Spinal cord (tissue), 9 donors: ENCODE measurements at regions not wholly inside any gene's neighbourhood (a gene's known extent, or its start where the extent isn't known, plus 50 kb on each side); places are given as distances from the start of the nearest gene placed in this dataset.
A peak's percentile ranks its signal among the peaks of the same experiment; 100 is the strongest.

Experiments used
- DNase-seq, 6 donors: peaks; one replicate each; pipeline versions ENCODE4 v3.0.0 to v3.0.0-alpha.2; 2013 to 2015; ENCODE audit warnings: low spot score in 6 of 6, low read depth in 4 of 6
- H3K27ac ChIP-seq: one replicate; pipeline ENCODE4 v1.5.1; 2013; ENCODE audit warnings: low read depth, low read length, control low read depth
- H3K27me3 ChIP-seq: one replicate; pipeline ENCODE4 v1.6.1; 2013; ENCODE audit warnings: low read length; ENCODE audit not compliant: control insufficient read depth, insufficient read depth
- H3K36me3 ChIP-seq: one replicate; pipeline ENCODE4 v1.6.1; 2013; ENCODE audit warnings: low read length; ENCODE audit not compliant: control insufficient read depth, insufficient read depth
- H3K4me1 ChIP-seq: one replicate; pipeline ENCODE4 v1.6.1; 2013; ENCODE audit warnings: low read length; ENCODE audit not compliant: control insufficient read depth, insufficient read depth
- H3K4me3 ChIP-seq: one replicate; pipeline ENCODE4 v1.5.1; 2013; ENCODE audit warnings: low read depth, low read length, control low read depth
- H3K9me3 ChIP-seq: one replicate; pipeline ENCODE4 v1.6.1; 2013; ENCODE audit warnings: low read length; ENCODE audit not compliant: control insufficient read depth, insufficient read depth
- WGBS: methylation state at CpG from one replicate; pipeline ENCODE4 v1.1.5; 2013; ENCODE audit warnings: missing lambda C conversion rate; ENCODE audit not compliant: insufficient coverage; 5-methylcytosine and 5-hydroxymethylcytosine counted together
- donor health status: healthy.

DNA sequence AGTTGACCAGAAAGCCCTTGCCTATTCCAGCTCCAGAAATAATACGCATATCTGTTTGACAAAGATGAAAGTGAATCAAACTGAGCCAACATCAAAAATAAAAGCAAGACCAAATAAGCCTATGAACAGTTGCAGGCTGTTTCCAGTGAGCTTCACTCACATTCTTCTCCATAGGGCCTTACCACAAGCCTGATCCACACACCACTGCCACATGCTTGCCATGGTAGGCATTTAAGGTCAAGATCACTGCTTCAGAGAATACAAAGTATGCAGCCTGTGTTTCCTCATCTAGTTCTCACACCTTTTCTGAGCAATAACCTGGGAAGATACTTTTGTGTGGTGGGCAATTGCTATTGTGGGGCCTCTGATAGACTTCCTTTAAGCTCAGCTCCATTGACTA is 1060.2 kb downstream of the CDH11 start:
- H3K4me1 ChIP-seq: no peaks in the 10 kb centered on the region
- no peaks in the 10 kb centered on the region for H3K9me3 ChIP-seq
- no peak overlapping the region for H3K27ac ChIP-seq
- no peak for DNase-seq
- H3K36me3 ChIP-seq: no peaks in the 10 kb centered on the region
- 100% methylated on average over 1 of the region's 1 CpG for WGBS
- no peaks in the 10 kb centered on the region for H3K27me3 ChIP-seq
- H3K4me3 ChIP-seq: no peak overlapping the region

DNA sequence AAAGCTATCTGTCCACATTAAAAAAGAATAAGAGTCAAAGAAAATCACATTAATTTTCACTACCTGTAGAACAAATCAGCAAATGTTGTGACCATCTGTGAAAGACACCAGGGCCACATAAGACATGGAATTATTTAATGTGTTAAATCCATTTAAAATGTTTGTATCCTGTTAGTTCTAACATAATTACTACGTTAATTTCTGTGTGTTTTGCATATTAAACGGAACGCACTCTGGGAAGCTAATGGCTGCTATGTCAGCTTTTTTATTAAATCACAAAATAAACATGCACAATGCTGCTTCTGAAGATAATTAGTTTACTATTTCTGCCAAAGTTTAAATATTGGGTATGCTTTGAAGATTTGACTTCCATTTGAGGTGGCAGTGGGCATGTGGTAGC is 1061.2 kb downstream of the CDH11 start:
- no peaks in the 10 kb centered on the region for H3K36me3 ChIP-seq
- no CpG with 5 or more reads among the region's 3 CpGs for WGBS
- peak in 2 of 6 donors; percentile 7 to 67 for DNase-seq

DNA sequence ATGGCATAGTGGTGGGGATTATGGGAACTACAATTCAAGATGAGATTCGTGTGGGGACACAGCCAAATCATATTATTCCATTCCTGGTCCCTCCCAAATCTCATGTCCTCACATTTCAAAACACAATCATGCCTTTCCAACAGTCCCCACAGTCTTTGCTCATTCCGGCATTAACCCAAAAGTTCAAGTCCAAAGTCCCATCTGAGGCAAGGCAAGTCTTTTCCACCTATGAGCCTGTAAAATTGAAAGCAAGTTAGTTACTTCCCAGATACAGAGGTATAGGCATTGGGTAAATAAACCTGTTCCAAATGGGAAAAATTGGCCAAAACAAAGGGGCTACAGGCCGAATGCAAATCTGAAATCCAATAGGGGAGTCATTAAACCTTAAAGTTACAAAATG is 1063.2 kb downstream of the CDH11 start:
- no peak for DNase-seq
- Histone ChIP-seq H3K27ac (no peak overlapping the region), H3K4me1 (no peaks in the 10 kb centered on the region), H3K27me3 (no peaks in the 10 kb centered on the region), H3K4me3 (no peak overlapping the region), H3K36me3 (no peaks in the 10 kb centered on the region), H3K9me3 (peaks cover 2% of the 10 kb centered on the region)
- WGBS: no CpG with 5 or more reads among the region's 3 CpGs

More for the DNA sequence above, 1061.2 kb downstream of the CDH11 start:
- Histone ChIP-seq H3K9me3 (no peaks in the 10 kb centered on the region), H3K27me3 (no peaks in the 10 kb centered on the region), H3K4me3 (no peak overlapping the region), H3K4me1 (no peaks in the 10 kb centered on the region), H3K27ac (no peak overlapping the region)

DNA sequence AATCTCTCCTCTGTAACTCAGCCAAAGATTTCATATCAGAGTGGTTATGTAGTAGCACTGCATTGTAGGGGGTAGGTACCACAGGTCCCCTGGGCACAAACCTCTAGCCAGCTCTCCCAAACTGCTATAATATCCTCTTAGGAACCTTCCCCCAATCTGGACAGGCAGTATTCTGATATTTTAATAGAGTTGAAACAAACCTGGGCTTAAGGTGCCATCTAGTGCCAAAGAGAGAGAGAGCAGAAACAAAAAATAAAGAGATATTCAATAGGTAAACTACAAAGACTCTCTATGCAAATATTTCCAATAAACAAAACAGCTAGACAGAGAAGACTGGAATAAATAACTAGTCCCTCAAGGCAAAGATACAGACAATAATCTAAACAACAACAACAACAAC is 1070.0 kb downstream of the CDH11 start:
- no peaks in the 10 kb centered on the region for H3K27me3 ChIP-seq
- no peak overlapping the region for H3K4me3 ChIP-seq
- H3K27ac ChIP-seq: no peak overlapping the region
- DNase-seq: peak in 2 of 6 donors; percentile 18 to 49
- no peaks in the 10 kb centered on the region for H3K4me1 ChIP-seq
- no peaks in the 10 kb centered on the region for H3K36me3 ChIP-seq
- H3K9me3 ChIP-seq: peaks cover 2% of the 10 kb centered on the region

DNA sequence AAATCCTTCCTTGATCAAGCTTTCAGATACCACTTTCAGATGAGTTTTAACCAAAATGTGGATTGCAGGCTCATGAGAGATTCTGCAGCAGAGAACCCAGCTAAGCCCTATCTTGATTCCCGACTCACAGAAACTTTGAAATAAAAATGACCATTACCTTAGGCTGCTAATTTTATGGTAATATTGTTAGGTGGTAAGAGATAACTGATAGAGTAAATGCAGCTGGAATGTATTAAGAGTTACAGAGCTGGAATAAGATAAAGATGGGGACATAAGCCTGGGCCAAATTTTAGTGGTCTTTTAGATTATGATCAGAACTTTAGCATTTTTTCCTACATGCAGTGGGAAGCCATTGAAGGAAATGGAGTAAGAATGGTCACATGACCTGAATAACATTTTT is 1074.0 kb downstream of the CDH11 start:
- Histone ChIP-seq H3K4me3 (no peak overlapping the region), H3K36me3 (no peaks in the 10 kb centered on the region), H3K27ac (no peak overlapping the region), H3K9me3 (peaks cover 5% of the 10 kb centered on the region), H3K4me1 (no peaks in the 10 kb centered on the region), H3K27me3 (no peaks in the 10 kb centered on the region)
- no CpG with 5 or more reads among the region's 1 CpG for WGBS
- DNase-seq: no peak

DNA sequence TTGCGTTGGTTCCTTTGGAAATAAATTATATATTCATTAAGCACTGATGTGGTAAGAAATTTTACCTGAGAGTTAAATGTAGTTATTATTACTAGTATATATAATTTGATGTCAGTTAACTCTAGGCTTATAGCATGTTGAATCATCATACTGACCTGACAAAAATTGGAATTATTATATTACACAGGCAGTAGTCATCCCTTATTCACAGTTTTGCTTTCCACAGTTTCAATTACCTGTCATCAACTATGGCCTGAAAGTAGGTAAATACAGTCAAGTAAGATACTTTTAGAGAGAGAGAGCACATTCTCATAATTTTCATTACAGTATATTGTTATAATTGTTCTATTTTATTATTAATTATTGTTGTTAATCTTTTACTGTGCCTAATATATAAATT is 1074.7 kb downstream of the CDH11 start:
- Histone ChIP-seq H3K36me3 (no peaks in the 10 kb centered on the region), H3K9me3 (peaks cover 5% of the 10 kb centered on the region), H3K4me1 (no peaks in the 10 kb centered on the region), H3K4me3 (no peak overlapping the region), H3K27me3 (no peaks in the 10 kb centered on the region), H3K27ac (no peak overlapping the region)
- no peak for DNase-seq
- no CpG with 5 or more reads among the region's 1 CpG for WGBS

DNA sequence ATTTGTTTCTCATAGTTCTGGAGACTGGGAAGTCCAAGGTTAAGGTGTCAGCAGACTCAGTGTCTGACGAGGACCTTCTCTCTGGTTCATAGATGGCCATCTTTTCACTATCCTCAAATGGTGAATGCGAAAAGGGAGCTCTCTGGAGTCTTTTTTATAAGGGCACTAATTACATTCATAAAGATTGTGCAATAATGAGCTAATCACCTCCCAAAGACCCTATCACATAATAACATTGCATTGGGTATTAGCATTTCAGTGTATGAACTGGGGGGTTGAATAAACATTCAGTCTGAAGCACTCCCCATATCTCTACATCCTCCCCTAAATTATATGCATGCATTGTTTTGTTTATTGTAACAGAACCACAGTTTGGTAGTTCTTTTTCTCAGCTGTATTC is 1086.5 kb downstream of the CDH11 start:
- no peaks in the 10 kb centered on the region for H3K4me1 ChIP-seq
- H3K36me3 ChIP-seq: no peaks in the 10 kb centered on the region
- no peaks in the 10 kb centered on the region for H3K27me3 ChIP-seq
- H3K4me3 ChIP-seq: no peak overlapping the region
- no peak overlapping the region for H3K27ac ChIP-seq
- no peak for DNase-seq
- H3K9me3 ChIP-seq: no peaks in the 10 kb centered on the region
- WGBS: no CpG with 5 or more reads among the region's 2 CpGs

DNA sequence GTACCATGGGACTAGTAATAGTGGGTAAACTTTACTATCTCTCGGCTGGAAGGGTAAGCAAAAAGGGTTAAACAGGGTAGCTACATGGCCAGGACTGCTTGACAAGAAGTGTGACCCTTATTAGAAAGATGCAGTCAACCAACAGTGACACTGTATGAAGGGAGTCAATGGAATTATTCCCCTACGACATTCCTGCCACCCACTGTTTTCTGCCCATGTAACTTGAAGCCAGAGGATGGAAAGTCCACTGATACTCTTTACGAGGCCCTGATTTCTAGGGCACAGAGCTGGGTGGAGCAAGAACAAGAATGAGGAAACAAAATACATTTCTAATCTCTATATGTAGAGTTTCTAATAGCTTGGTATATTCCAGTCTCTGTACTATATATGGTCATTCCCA is 1102.5 kb downstream of the CDH11 start:
- H3K4me1 ChIP-seq: no peaks in the 10 kb centered on the region
- H3K4me3 ChIP-seq: no peak overlapping the region
- no peak for DNase-seq
- H3K9me3 ChIP-seq: no peaks in the 10 kb centered on the region
- H3K27ac ChIP-seq: no peak overlapping the region
- no peaks in the 10 kb centered on the region for H3K36me3 ChIP-seq
- H3K27me3 ChIP-seq: no peaks in the 10 kb centered on the region
- 100% methylated on average over 1 of the region's 3 CpGs for WGBS

DNA sequence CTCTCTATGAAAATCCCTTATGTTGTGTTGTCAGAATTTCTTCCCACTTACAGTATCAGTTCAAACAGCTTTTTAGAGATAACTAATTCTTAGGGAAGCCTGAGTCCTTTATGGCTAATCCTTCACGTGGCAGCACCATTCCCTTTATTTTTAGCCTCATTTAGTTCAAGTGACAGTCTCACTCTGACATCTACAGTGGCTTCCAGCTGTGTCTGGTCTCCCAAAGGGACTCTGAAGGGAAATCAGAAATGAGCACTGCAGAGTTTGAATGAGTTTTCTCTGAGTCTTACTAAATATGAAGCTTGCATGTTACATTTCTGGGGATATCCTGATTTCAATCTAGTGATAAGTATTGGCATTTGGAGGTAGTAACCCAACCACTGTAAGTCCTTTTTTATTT is 1104.1 kb downstream of the CDH11 start:
- peak in 2 of 6 donors; percentile 9 to 41 for DNase-seq
- Histone ChIP-seq H3K4me3 (no peak overlapping the region), H3K36me3 (no peaks in the 10 kb centered on the region), H3K4me1 (no peaks in the 10 kb centered on the region), H3K27ac (no peak overlapping the region), H3K9me3 (no peaks in the 10 kb centered on the region), H3K27me3 (no peaks in the 10 kb centered on the region)
- WGBS: 50% methylated on average over 1 of the region's 1 CpG

DNA sequence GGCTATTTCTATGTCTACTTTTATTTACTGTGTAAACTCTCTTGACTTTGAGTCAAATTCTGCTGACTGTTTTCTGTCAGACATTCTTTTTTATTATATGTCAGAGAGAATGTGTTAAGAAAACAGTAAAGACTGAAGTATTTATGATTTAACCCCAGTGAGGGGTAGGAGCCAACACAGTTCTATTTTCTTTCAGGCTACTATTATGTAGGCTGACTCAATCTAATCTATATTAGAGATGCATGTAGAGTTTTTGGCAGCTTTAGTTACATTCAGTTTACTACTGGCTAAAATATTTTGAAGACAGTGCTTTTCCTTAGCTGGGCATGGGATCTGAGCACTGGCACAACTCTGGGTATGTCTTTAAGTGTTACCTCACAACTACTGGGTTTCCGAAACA is 1108.0 kb downstream of the CDH11 start:
- Histone ChIP-seq H3K9me3 (no peaks in the 10 kb centered on the region), H3K27ac (no peak overlapping the region), H3K36me3 (no peaks in the 10 kb centered on the region), H3K4me3 (no peak overlapping the region), H3K27me3 (no peaks in the 10 kb centered on the region), H3K4me1 (no peaks in the 10 kb centered on the region)
- WGBS: no CpG with 5 or more reads among the region's 1 CpG
- DNase-seq: no peak
